NB4 (cell line): ENCODE measurements at regions not wholly inside any gene's neighbourhood (a gene's known extent, or its start where the extent isn't known, plus 50 kb on each side); places are given as distances from the start of the nearest gene placed in this dataset.
A peak's percentile ranks its signal among the peaks of the same experiment; 100 is the strongest.

ENCODE experiments used
- DNase-seq: peaks from one replicate; pipeline ENCODE4 v3.0.0; 2010; ENCODE audit warnings: low read depth
- H3K4me3 ChIP-seq: one replicate; pipeline ENCODE4 v1.5.1; 2011; ENCODE audit warnings: mild to moderate bottlenecking, low read depth, low read length, moderate library complexity
- MYC ChIP-seq: IDR thresholded peaks from 2 replicates; pipeline ENCODE4 v1.6.1; 2011; ENCODE audit warnings: low read depth, low read length
- POLR2A ChIP-seq: IDR thresholded peaks from 2 replicates; pipeline ENCODE4 v1.6.1; 2011; ENCODE audit warnings: mild to moderate bottlenecking; ENCODE audit not compliant: insufficient read length; ENCODE audit errors: extremely low read depth
- TF ChIP-seq, protein P1 (sequence below): IDR thresholded peaks from one replicate; pipeline ENCODE4 v1.5.1; 2012; ENCODE audit warnings: low read depth, low read length
- TF ChIP-seq, protein P2 (sequence below): IDR thresholded peaks from 2 replicates; pipeline ENCODE4 v1.6.1; 2011; ENCODE audit warnings: low read depth, low read length

- H3K4me3 ChIP-seq = no peak overlapping the region
- TF ChIP-seq, protein P1, sequence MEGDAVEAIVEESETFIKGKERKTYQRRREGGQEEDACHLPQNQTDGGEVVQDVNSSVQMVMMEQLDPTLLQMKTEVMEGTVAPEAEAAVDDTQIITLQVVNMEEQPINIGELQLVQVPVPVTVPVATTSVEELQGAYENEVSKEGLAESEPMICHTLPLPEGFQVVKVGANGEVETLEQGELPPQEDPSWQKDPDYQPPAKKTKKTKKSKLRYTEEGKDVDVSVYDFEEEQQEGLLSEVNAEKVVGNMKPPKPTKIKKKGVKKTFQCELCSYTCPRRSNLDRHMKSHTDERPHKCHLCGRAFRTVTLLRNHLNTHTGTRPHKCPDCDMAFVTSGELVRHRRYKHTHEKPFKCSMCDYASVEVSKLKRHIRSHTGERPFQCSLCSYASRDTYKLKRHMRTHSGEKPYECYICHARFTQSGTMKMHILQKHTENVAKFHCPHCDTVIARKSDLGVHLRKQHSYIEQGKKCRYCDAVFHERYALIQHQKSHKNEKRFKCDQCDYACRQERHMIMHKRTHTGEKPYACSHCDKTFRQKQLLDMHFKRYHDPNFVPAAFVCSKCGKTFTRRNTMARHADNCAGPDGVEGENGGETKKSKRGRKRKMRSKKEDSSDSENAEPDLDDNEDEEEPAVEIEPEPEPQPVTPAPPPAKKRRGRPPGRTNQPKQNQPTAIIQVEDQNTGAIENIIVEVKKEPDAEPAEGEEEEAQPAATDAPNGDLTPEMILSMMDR = no peak
- TF ChIP-seq MYC (no peak), POLR2A (no peak)
- TF ChIP-seq, protein P2, sequence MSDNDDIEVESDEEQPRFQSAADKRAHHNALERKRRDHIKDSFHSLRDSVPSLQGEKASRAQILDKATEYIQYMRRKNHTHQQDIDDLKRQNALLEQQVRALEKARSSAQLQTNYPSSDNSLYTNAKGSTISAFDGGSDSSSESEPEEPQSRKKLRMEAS = no peak
- no peak for DNase-seq
Measured at GRCh38 chr1:198879711-198880306, 241.0 kb downstream of the PTPRC start.

DNA sequence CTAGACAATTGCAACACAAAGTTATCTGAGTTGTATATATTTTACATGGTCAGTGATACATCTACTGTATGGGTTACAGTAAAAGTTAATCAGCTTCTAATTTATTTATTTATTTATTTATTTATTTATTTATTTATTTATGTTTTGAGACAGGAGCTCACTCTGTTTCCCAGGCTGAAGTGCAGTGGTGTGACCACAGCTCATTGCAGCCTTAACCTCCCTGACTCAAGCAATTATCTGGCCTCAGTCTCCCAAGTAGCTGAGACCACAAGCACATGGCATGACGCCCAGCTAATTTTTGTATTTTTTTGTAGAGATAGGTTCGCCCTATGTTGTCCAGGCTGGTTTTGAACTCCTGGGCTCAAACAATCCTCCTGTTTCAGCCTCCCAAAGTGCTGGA, 241.6 kb downstream of the PTPRC start:
- TF ChIP-seq, protein P1 = no peak
- TF ChIP-seq, protein P2 = no peak
- TF ChIP-seq POLR2A = no peak
- no peak for TF ChIP-seq MYC
- H3K4me3 ChIP-seq = no peak overlapping the region
- no peak for DNase-seq

DNA sequence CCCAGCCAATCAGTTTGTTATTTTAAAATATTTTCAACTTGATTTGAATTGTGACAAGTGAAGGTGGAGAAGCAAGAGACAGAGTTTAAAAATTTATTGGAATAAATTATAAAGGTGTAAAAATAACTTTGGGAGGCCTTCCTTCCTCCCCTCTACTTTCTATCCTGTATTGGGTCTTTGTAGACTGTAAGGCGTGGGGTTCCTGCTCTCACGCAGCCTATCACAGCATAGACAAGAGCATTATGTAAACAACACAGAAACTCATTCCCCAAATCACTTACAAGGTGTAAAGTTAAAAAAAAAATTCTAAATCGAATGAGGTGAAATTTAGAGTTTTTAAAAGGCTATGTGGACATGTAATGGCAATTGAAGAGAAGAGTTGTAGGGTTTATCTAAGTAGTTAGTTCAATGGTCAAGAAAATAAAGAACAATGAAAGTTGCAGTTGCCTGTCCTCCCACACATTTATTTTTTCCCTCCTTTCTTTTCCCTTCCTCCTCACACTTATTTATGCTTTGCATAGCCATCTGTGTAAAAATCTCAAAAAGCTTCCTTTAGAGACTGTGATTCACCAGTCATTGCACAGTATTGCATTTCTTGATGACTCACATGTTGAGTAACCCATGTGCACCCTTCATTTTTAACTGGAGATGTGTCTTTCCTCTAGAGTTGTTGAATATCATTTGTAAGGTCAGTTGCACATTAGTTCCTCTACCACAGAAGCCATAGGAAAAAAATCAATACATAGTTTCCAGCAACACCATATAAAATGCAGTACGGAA, 242.2 kb downstream of the PTPRC start:
- peak; percentile 93 for DNase-seq
- H3K4me3 ChIP-seq = no peak overlapping the region
- TF ChIP-seq POLR2A = no peak
- TF ChIP-seq MYC = peak; percentile 84
- TF ChIP-seq, protein P2 = peak; percentile 86

DNA sequence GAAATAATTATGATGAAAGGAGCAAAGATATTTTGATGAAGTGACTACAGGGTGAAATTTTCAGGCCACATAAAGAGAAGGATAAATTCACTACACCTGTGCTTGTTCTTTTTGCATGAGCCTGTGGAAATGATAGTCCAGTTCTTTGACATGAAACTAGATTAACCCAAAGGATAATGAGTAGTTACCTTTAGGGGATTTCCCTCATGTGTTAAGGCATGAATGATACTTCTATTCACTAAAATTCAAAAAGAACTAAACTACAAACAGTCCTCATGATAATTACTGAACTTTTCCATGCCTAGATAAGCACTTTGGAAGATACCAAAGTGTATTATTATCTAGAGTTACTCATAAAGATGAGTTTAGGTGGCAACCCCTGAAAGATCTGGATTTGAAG, 244.3 kb downstream of the PTPRC start:
- DNase-seq = no peak
- TF ChIP-seq, protein P1 = no peak
- H3K4me3 ChIP-seq = no peak overlapping the region

DNA sequence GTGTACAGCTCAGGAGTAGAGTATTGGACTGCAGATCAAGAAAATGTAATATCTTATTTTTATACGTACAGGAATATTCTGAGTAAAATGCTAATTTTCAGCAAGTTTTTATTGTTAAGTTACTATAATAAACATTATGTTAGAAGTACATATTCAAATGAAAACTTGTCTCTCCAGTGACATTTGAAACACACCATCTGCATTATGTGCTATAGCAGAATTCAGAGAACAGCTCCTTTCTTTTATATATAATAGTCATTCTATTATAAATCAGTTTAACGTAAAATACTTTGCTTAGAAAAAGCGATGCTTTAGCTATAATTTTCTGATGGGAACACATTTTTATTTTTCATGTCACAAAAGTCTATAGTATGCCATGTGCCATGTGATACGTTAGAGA, 249.0 kb downstream of the PTPRC start:
- no peak for DNase-seq
- no peak overlapping the region for H3K4me3 ChIP-seq
- TF ChIP-seq POLR2A (no peak), MYC (no peak)
- TF ChIP-seq, protein P1 = no peak
- TF ChIP-seq, protein P2 = no peak

DNA sequence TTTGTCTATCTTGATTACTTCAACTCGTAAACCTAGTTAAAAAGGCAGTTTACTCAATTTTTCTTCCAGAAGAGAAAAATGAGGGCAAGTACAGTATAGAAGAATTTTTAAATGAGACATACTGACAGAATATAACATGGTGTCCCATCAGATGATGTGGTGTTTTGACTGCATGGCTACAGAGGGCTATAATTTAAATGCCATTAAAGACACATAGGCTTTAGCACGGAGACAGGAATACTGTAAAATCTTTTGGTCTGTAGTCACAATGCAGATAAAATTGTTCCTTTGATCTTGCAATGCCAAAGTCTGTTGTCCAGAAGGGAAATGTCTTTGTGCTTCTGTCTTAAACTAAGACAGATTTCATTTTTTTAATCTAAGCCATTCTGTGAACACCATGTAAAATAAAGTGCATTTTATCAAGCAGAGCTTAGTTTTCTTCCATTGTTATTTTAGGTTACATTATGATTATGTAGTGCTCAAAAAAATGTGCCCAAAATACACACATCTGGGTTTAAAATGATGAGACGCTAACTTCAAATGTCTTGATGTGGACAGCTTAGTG, 249.6 kb downstream of the PTPRC start:
- no peak overlapping the region for H3K4me3 ChIP-seq
- no peak for DNase-seq
- TF ChIP-seq POLR2A (no peak), MYC (no peak)
- TF ChIP-seq, protein P1 = no peak
- TF ChIP-seq, protein P2 = no peak
